WTC11 (cell line): ENCODE measurements at regions not wholly inside any gene's neighbourhood (a gene's known extent, or its start where the extent isn't known, plus 50 kb on each side); places are given as distances from the start of the nearest gene placed in this dataset.

Experiments
- ATAC-seq: fragments of 200-7000 bp; cut with Tn5 transposase; 2 replicates; pipeline ENCODE4 v1.10.0; 2021; ENCODE audit warnings: mild to moderate bottlenecking, moderate library complexity
- CTCF ChIA-PET: fragments of 300-600 bp; sonication (Branson Sonifier 250); formaldehyde crosslinking; loops from one replicate; lab custom pipeline; 2021; ENCODE audit warnings: antibody characterized with exemption; lab: Charles Lee
- POLR2A ChIA-PET: fragments of 350-600 bp; sonication (Branson Sonifier 250); formaldehyde crosslinking; loops from one replicate; lab custom pipeline; 2021; ENCODE audit warnings: antibody characterized with exemption; lab: Charles Lee
- DNase-seq: peaks from one replicate; pipeline ENCODE4 v3.0.0; 2021; ENCODE audit warnings: low spot score
- H3K27ac Mint-ChIP-seq: 2 replicates; pipeline ENCODE4 v1.8.0; 2021; ENCODE audit warnings: mixed read lengths
- H3K27me3 Mint-ChIP-seq: 2 replicates; pipeline ENCODE4 v1.8.0; 2021; ENCODE audit warnings: low read depth, mild to moderate bottlenecking, moderate library complexity, mixed read lengths
- H3K36me3 Mint-ChIP-seq: 2 replicates; pipeline ENCODE4 v1.8.0; 2021; ENCODE audit warnings: mixed read lengths
- H3K4me1 Mint-ChIP-seq: 2 replicates; pipeline ENCODE4 v1.8.0; 2022; ENCODE audit warnings: mixed read lengths
- H3K4me3 Mint-ChIP-seq: 2 replicates; pipeline ENCODE4 v1.8.0; 2021; ENCODE audit warnings: mild to moderate bottlenecking, moderate library complexity, mixed read lengths
- H3K9me3 Mint-ChIP-seq: 2 replicates; pipeline ENCODE4 v1.8.0; 2021; ENCODE audit warnings: mixed read lengths
- ATF2 ChIP-seq: sonication (generic); formaldehyde crosslinking; IDR thresholded peaks from 2 replicates; pipeline ENCODE4 v1.8.1; 2022; ENCODE audit warnings: low read depth, missing genetic modification reagents, borderline replicate concordance
- CDX4 ChIP-seq: fragments of 250-450 bp; sonication (Bioruptor Pico); IDR thresholded peaks from 2 replicates; pipeline ENCODE4 v1.9.0; 2021; ENCODE audit warnings: moderate library complexity, mild to moderate bottlenecking, inconsistent platforms, borderline replicate concordance
- CREB1 ChIP-seq: sonication (generic); formaldehyde crosslinking; IDR thresholded peaks from 2 replicates; pipeline ENCODE4 v1.8.0; 2023; ENCODE audit warnings: mild to moderate bottlenecking, missing genetic modification reagents
- CTCF ChIP-seq: fragments of 200-600 bp; IDR thresholded peaks from 2 replicates; pipeline ENCODE4 v1.8.0; 2022; ENCODE audit warnings: antibody characterized with exemption
- ETV6 ChIP-seq: sonication (generic); formaldehyde crosslinking; IDR thresholded peaks from 2 replicates; pipeline ENCODE4 v1.8.1; 2022; ENCODE audit warnings: mild to moderate bottlenecking, missing genetic modification reagents
- FOXJ3 ChIP-seq: sonication (generic); formaldehyde crosslinking; IDR thresholded peaks from 2 replicates; pipeline ENCODE4 v1.9.0; 2021; ENCODE audit warnings: missing genetic modification reagents, mild to moderate bottlenecking, borderline replicate concordance
- FOXK1 ChIP-seq: sonication (generic); formaldehyde crosslinking; IDR thresholded peaks from 2 replicates; pipeline ENCODE4 v1.8.0; 2022; ENCODE audit warnings: mild to moderate bottlenecking, moderate library complexity, missing genetic modification reagents
- HMGXB4 ChIP-seq: sonication (generic); formaldehyde crosslinking; IDR thresholded peaks from 2 replicates; pipeline ENCODE4 v1.8.1; 2023; ENCODE audit warnings: mild to moderate bottlenecking, moderate library complexity, missing genetic modification reagents
- NR2C2 ChIP-seq: sonication (generic); formaldehyde crosslinking; IDR thresholded peaks from 2 replicates; pipeline ENCODE4 v1.8.0; 2022; ENCODE audit warnings: mild to moderate bottlenecking, missing genetic modification reagents
- SP1 ChIP-seq: sonication (generic); formaldehyde crosslinking; conservative IDR thresholded peaks from 2 replicates; pipeline ENCODE4 v1.8.1; 2022; ENCODE audit warnings: missing genetic modification reagents
- ZMAT4 ChIP-seq: fragments of 250-450 bp; sonication (Bioruptor Pico); IDR thresholded peaks from 2 replicates; pipeline ENCODE4 v1.9.0; 2021; ENCODE audit warnings: mild to moderate bottlenecking
- ZNF232 ChIP-seq: sonication (generic); formaldehyde crosslinking; IDR thresholded peaks from 2 replicates; pipeline ENCODE4 v1.8.0; 2022; ENCODE audit warnings: mild to moderate bottlenecking, missing genetic modification reagents
- TF ChIP-seq, protein P1 (sequence below): sonication (generic); formaldehyde crosslinking; IDR thresholded peaks from 2 replicates; pipeline ENCODE4 v1.8.0; 2023; ENCODE audit warnings: missing genetic modification reagents, mild to moderate bottlenecking, borderline replicate concordance
- TF ChIP-seq, protein P2 (sequence below): sonication (generic); formaldehyde crosslinking; IDR thresholded peaks from 2 replicates; pipeline ENCODE4 v1.8.0; 2022; ENCODE audit warnings: mild to moderate bottlenecking, missing genetic modification reagents
- TF ChIP-seq, protein P3 (sequence below): fragments of 250-450 bp; sonication (Bioruptor Pico); IDR thresholded peaks from 2 replicates; pipeline ENCODE4 v1.8.0; 2021; ENCODE audit warnings: mild to moderate bottlenecking
- TF ChIP-seq, protein P4 (sequence below): sonication (generic); formaldehyde crosslinking; IDR thresholded peaks from 2 replicates; pipeline ENCODE4 v1.8.0; 2022; ENCODE audit warnings: mild to moderate bottlenecking, missing genetic modification reagents

DNA sequence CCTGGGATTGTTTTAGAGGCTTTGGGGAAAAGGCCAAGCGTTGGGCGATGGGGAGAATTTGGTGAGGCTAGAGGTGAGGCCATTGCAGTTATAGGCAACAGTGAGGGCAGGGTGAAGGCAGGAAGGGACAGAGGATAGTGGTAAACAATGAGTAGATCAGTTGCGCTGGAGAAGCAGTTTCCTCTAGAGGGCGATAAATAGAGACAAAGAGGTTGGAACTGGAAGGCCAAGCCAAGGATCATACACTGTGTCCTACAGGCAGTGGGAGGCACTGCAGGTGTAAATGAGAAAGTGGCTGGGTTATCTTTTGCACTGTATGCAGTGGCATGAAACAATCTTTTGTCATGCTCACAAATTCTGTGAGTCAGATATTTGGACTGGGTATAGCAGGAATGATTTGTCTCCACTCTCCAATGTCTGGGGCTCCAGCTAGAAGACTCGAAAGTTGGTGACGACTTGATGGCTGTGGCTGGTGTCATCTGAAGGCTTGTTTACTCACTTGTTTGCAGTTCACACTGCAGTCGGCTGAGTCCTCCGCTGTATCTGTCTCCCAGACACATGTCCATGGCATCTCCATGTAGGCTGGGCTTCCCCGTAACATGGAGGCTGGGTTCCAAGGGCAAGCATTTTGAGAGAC lies 82.1 kb downstream of the TNP1 start:
- peak; percentile 66 for DNase-seq
- peak; percentile 99 for ATAC-seq
- TF ChIP-seq HMGXB4 (CRISPR knock-in tag), result no peak
- TF ChIP-seq FOXK1 (CRISPR knock-in tag), result no peak
- 0 out of 2 replicates have a peak, but pooled peaks have one; percentile 33 for TF ChIP-seq SP1 (CRISPR knock-in tag)
- TF ChIP-seq ATF2, result no peak
- peak; percentile 86 for TF ChIP-seq CTCF
- TF ChIP-seq NR2C2, result no peak
- TF ChIP-seq, protein P1, sequence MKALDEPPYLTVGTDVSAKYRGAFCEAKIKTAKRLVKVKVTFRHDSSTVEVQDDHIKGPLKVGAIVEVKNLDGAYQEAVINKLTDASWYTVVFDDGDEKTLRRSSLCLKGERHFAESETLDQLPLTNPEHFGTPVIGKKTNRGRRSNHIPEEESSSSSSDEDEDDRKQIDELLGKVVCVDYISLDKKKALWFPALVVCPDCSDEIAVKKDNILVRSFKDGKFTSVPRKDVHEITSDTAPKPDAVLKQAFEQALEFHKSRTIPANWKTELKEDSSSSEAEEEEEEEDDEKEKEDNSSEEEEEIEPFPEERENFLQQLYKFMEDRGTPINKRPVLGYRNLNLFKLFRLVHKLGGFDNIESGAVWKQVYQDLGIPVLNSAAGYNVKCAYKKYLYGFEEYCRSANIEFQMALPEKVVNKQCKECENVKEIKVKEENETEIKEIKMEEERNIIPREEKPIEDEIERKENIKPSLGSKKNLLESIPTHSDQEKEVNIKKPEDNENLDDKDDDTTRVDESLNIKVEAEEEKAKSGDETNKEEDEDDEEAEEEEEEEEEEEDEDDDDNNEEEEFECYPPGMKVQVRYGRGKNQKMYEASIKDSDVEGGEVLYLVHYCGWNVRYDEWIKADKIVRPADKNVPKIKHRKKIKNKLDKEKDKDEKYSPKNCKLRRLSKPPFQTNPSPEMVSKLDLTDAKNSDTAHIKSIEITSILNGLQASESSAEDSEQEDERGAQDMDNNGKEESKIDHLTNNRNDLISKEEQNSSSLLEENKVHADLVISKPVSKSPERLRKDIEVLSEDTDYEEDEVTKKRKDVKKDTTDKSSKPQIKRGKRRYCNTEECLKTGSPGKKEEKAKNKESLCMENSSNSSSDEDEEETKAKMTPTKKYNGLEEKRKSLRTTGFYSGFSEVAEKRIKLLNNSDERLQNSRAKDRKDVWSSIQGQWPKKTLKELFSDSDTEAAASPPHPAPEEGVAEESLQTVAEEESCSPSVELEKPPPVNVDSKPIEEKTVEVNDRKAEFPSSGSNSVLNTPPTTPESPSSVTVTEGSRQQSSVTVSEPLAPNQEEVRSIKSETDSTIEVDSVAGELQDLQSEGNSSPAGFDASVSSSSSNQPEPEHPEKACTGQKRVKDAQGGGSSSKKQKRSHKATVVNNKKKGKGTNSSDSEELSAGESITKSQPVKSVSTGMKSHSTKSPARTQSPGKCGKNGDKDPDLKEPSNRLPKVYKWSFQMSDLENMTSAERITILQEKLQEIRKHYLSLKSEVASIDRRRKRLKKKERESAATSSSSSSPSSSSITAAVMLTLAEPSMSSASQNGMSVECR (CRISPR knock-in tag), result 0 out of 2 replicates have a peak, but pooled peaks have one; percentile 49
- no peak for TF ChIP-seq CDX4
- TF ChIP-seq, protein P2, sequence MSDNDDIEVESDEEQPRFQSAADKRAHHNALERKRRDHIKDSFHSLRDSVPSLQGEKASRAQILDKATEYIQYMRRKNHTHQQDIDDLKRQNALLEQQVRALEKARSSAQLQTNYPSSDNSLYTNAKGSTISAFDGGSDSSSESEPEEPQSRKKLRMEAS (CRISPR knock-in tag), result 0 out of 2 replicates have a peak, but pooled peaks have one; percentile 23
- Mint-ChIP-seq H3K27ac (no peak overlapping the region; the same call in 1 of the 2 replicates), H3K27me3 (peaks cover 3% of the 10 kb centered on the region; the same call in 1 of the 2 replicates), H3K9me3 (no peaks in the 10 kb centered on the region), H3K4me3 (no peak overlapping the region), H3K4me1 (peaks cover 25% of the 10 kb centered on the region), H3K36me3 (no peaks in the 10 kb centered on the region)
- POLR2A ChIA-PET, result no interaction called here
- CTCF ChIA-PET, result no interaction called here

GRCh38 chr2:216776066-216776850 lies 80.9 kb upstream of the IGFBP5 start:
- Mint-ChIP-seq H3K4me1 (peaks cover 25% of the 10 kb centered on the region), H3K4me3 (no peak overlapping the region)
- CTCF ChIA-PET, result interaction anchor here (0.6 to 2.7 kb wide), 6 partner anchors 10 to 325 kb away, joined by 3 to 20 read pairs (median 6); partner anchors contain the start of gene IGFBP5
- TF ChIP-seq ZMAT4 (CRISPR knock-in tag) (no peak), ETV6 (no peak), CREB1 (CRISPR knock-in tag) (no peak), FOXJ3 (no peak), ZNF232 (CRISPR knock-in tag) (no peak)
- TF ChIP-seq, protein P3, sequence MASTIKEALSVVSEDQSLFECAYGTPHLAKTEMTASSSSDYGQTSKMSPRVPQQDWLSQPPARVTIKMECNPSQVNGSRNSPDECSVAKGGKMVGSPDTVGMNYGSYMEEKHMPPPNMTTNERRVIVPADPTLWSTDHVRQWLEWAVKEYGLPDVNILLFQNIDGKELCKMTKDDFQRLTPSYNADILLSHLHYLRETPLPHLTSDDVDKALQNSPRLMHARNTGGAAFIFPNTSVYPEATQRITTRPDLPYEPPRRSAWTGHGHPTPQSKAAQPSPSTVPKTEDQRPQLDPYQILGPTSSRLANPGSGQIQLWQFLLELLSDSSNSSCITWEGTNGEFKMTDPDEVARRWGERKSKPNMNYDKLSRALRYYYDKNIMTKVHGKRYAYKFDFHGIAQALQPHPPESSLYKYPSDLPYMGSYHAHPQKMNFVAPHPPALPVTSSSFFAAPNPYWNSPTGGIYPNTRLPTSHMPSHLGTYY (CRISPR knock-in tag), result no peak
- TF ChIP-seq, protein P2 (CRISPR knock-in tag), result no peak
- TF ChIP-seq, protein P4, sequence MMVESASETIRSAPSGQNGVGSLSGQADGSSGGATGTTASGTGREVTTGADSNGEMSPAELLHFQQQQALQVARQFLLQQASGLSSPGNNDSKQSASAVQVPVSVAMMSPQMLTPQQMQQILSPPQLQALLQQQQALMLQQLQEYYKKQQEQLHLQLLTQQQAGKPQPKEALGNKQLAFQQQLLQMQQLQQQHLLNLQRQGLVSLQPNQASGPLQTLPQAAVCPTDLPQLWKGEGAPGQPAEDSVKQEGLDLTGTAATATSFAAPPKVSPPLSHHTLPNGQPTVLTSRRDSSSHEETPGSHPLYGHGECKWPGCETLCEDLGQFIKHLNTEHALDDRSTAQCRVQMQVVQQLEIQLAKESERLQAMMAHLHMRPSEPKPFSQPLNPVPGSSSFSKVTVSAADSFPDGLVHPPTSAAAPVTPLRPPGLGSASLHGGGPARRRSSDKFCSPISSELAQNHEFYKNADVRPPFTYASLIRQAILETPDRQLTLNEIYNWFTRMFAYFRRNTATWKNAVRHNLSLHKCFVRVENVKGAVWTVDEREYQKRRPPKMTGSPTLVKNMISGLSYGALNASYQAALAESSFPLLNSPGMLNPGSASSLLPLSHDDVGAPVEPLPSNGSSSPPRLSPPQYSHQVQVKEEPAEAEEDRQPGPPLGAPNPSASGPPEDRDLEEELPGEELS (CRISPR knock-in tag), result no peak

More at GRCh38 chr2:216776066-216776850, 80.9 kb upstream of the IGFBP5 start:
- no peaks in the 10 kb centered on the region for H3K36me3 Mint-ChIP-seq
- H3K27ac Mint-ChIP-seq, result peak overlapping the region; percentile 8; the same call in 1 of the 2 replicates
- peaks cover 3% of the 10 kb centered on the region; the same call in 1 of the 2 replicates for H3K27me3 Mint-ChIP-seq
- peaks cover 4% of the 10 kb centered on the region; the same call in 1 of the 2 replicates for H3K9me3 Mint-ChIP-seq
- DNase-seq, result no peak
- POLR2A ChIA-PET, result interaction anchor here (2.2 kb wide), 1 partner anchor 10 kb away, joined by 6 read pairs; no protein-coding TSS in a partner anchor
- ATAC-seq, result no peak
